Neuronal stem cell (in vitro differentiated cells): ENCODE measurements at regions not wholly inside any gene's neighbourhood (a gene's known extent, or its start where the extent isn't known, plus 50 kb on each side); places are given as distances from the start of the nearest gene placed in this dataset.
A peak's percentile ranks its signal among the peaks of the same experiment; 100 is the strongest.

ENCODE experiments used
- DNase-seq: peaks from one replicate; pipeline ENCODE4 v3.0.0-alpha.2; 2013; ENCODE audit warnings: low spot score
- H2AFZ ChIP-seq: one replicate; pipeline ENCODE4 v1.6.1; 2013; ENCODE audit warnings: mild to moderate bottlenecking, low read length, inconsistent platforms
- H2AK5ac ChIP-seq: 2 replicates; pipeline ENCODE4 v1.6.1; 2013; ENCODE audit warnings: low read depth, mild to moderate bottlenecking, inconsistent platforms, low read length, moderate library complexity, mixed read lengths
- H2BK120ac ChIP-seq: 2 replicates; pipeline ENCODE4 v1.6.1; 2013; ENCODE audit warnings: low read depth, mild to moderate bottlenecking, inconsistent platforms, low read length, moderate library complexity, mixed read lengths
- H2BK12ac ChIP-seq: one replicate; pipeline ENCODE4 v1.6.1; 2013; ENCODE audit warnings: low read length, inconsistent platforms
- H2BK15ac ChIP-seq: 2 replicates; pipeline ENCODE4 v1.6.1; 2013; ENCODE audit warnings: mild to moderate bottlenecking, low read length, inconsistent platforms, mixed read lengths
- H2BK5ac ChIP-seq: one replicate; pipeline ENCODE4 v1.6.1; 2013; ENCODE audit warnings: inconsistent platforms, mild to moderate bottlenecking, low read length, moderate library complexity
- H3K14ac ChIP-seq: one replicate; pipeline ENCODE4 v1.6.1; 2013; ENCODE audit warnings: low read length, inconsistent platforms
- H3K18ac ChIP-seq: 2 replicates; pipeline ENCODE4 v1.6.1; 2013; ENCODE audit warnings: low read length, inconsistent platforms
- H3K23ac ChIP-seq: 2 replicates; pipeline ENCODE4 v1.6.1; 2013; ENCODE audit warnings: low read depth, mild to moderate bottlenecking, mixed read lengths, low read length, inconsistent platforms; ENCODE audit not compliant: poor library complexity
- H3K27ac ChIP-seq: replicated peaks from 3 replicates; pipeline ENCODE4 v1.5.1; 2013; ENCODE audit warnings: low read length, inconsistent platforms
- H3K27me3 ChIP-seq, 3 experiments: 2 replicates each; pipeline ENCODE4 v1.6.1; 2013; ENCODE audit warnings: low read length in 3 of 3, mild to moderate bottlenecking in 2 of 3, inconsistent platforms in 1 of 3, low read depth in 1 of 3, mixed read lengths in 1 of 3, moderate library complexity in 1 of 3; ENCODE audit not compliant: control insufficient read depth in 3 of 3, insufficient read depth in 3 of 3
- H3K36me3 ChIP-seq, 2 donors: replicated peaks in 1 of 2; 2 replicates each; pipeline ENCODE4 v1.6.1; 2013; ENCODE audit warnings: low read length in 2 of 2; ENCODE audit not compliant: control insufficient read depth in 2 of 2, insufficient read depth in 2 of 2
- H3K4ac ChIP-seq: 2 replicates; pipeline ENCODE4 v1.6.1; 2013; ENCODE audit warnings: inconsistent platforms, mild to moderate bottlenecking, low read length, moderate library complexity
- H3K4me1 ChIP-seq, 2 donors: 1 replicate in 1 of 2; 2 replicates in 1 of 2; pipeline ENCODE4 v1.6.1; 2013; ENCODE audit warnings: low read length in 2 of 2, low read depth in 1 of 2; ENCODE audit not compliant: control insufficient read depth in 2 of 2, insufficient read depth in 1 of 2
- H3K4me2 ChIP-seq: one replicate; pipeline ENCODE4 v1.6.1; 2013; ENCODE audit warnings: mild to moderate bottlenecking, low read length, inconsistent platforms; ENCODE audit not compliant: insufficient read depth, poor library complexity, severe bottlenecking
- H3K4me3 ChIP-seq, 2 donors: 2 replicates each; pipeline ENCODE4 v1.5.1; 2013; ENCODE audit warnings: low read length in 2 of 2, mild to moderate bottlenecking in 2 of 2, inconsistent platforms in 1 of 2, moderate library complexity in 1 of 2
- H3K79me1 ChIP-seq: one replicate; pipeline ENCODE4 v1.6.1; 2013; ENCODE audit warnings: low read depth, mild to moderate bottlenecking, inconsistent platforms, low read length, moderate library complexity
- H3K9ac ChIP-seq: one replicate; pipeline ENCODE4 v1.6.1; 2013; ENCODE audit warnings: mild to moderate bottlenecking, low read depth, low read length, inconsistent platforms; ENCODE audit not compliant: poor library complexity
- H3K9me3 ChIP-seq, 2 donors: replicated peaks in 1 of 2; 2 replicates each; pipeline versions ENCODE3 to v1.6.1; 2013; ENCODE audit warnings: low read length in 2 of 2, mild to moderate bottlenecking in 2 of 2, inconsistent platforms in 1 of 2, low read depth in 1 of 2, mixed read lengths in 1 of 2, moderate library complexity in 1 of 2; ENCODE audit not compliant: control insufficient read depth in 2 of 2, insufficient read depth in 1 of 2
- H4K8ac ChIP-seq: one replicate; pipeline ENCODE4 v1.6.1; 2013; ENCODE audit warnings: low read depth, mild to moderate bottlenecking, inconsistent platforms, low read length, moderate library complexity
- H4K91ac ChIP-seq: one replicate; pipeline ENCODE4 v1.6.1; 2013; ENCODE audit warnings: low read length, low read depth, mild to moderate bottlenecking, inconsistent platforms; ENCODE audit not compliant: poor library complexity
- WGBS, 2 donors: extraction: QIAGEN DNeasy Blood & Tissue Kit; methylation state at CpG; one replicate each; pipeline ENCODE4 v1.1.7; 2013; ENCODE audit warnings: missing lambda C conversion rate in 2 of 2, mixed read lengths in 1 of 2; ENCODE audit not compliant: insufficient read length in 2 of 2, insufficient replicate concordance in 1 of 2; ENCODE audit errors: extremely low coverage in 2 of 2; 5-methylcytosine and 5-hydroxymethylcytosine counted together

GRCh38 chr10:25725917-25726716 lies 207.9 kb upstream of the MYO3A start:
- peak; percentile 67 for DNase-seq
- Histone ChIP-seq H3K23ac (no peak overlapping the region), H2AK5ac (no peak overlapping the region), H3K27me3 (no peaks in the 10 kb centered on the region), H3K9me3 (no peaks in the 10 kb centered on the region), H2BK120ac (no peak overlapping the region), H2BK5ac (no peak overlapping the region), H3K18ac (no peak overlapping the region), H3K27ac (no peak overlapping the region), H4K91ac (no peak overlapping the region), H3K9ac (no peak overlapping the region), H3K4me2 (no peak overlapping the region), H3K36me3 (no peaks in the 10 kb centered on the region), H2AFZ (no peak overlapping the region), H3K14ac (no peak overlapping the region), H3K79me1 (no peaks in the 10 kb centered on the region), H3K4me3 (no peak overlapping the region), H3K4me1 (peaks cover 0 to 2% of the 10 kb centered on the region in 2 donors), H3K4ac (no peak overlapping the region), H2BK15ac (no peak overlapping the region), H2BK12ac (no peak overlapping the region), H4K8ac (no peak overlapping the region)
- 85% methylated on average over 1 of the region's 6 CpGs; no CpG with 5 or more reads in 1 of the 2 donors for WGBS, 2 donors

GRCh38 chr10:25738776-25739175 lies 195.3 kb upstream of the MYO3A start:
- H3K4me3 ChIP-seq, result no peak overlapping the region
- H2BK12ac ChIP-seq, result no peak overlapping the region
- H4K8ac ChIP-seq, result no peak overlapping the region
- no peaks in the 10 kb centered on the region for H3K27me3 ChIP-seq
- no peaks in the 10 kb centered on the region for H3K9me3 ChIP-seq
- no peak for DNase-seq
- no peak overlapping the region for H2BK15ac ChIP-seq
- H2BK120ac ChIP-seq, result no peak overlapping the region
- H3K14ac ChIP-seq, result no peak overlapping the region
- no peak overlapping the region for H3K27ac ChIP-seq
- H3K4me1 ChIP-seq, result no peaks in the 10 kb centered on the region
- H2BK5ac ChIP-seq, result no peak overlapping the region
- no peak overlapping the region for H3K9ac ChIP-seq
- no peak overlapping the region for H3K18ac ChIP-seq
- H3K36me3 ChIP-seq, result no peaks in the 10 kb centered on the region
- no peaks in the 10 kb centered on the region for H3K79me1 ChIP-seq
- H4K91ac ChIP-seq, result no peak overlapping the region
- H3K4ac ChIP-seq, result no peak overlapping the region
- WGBS, 2 donors, result no CpG with 5 or more reads among the region's 4 CpGs
- H2AFZ ChIP-seq, result no peak overlapping the region
- no peak overlapping the region for H2AK5ac ChIP-seq
- H3K23ac ChIP-seq, result no peak overlapping the region
- H3K4me2 ChIP-seq, result no peak overlapping the region

DNA sequence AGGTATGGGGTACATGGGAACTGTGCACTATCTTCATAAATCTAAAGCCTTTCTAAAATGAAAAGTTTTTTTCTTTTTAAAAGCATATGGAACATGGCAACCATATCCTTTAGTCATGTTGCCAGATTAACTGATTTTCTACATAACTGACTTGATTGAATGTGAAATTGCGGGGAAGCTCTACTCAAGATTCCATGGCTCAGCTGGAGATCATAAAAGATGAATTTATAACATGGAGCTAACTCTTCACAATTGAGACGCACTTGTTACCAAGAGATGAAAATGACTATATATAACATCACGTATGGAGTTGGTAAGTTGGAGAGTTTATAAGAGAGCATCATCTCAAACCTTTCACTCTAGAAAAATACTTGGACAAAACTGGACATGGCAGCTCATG lies 190.2 kb upstream of the MYO3A start:
- Histone ChIP-seq H3K4me3 (no peak overlapping the region), H2BK120ac (no peak overlapping the region), H3K27me3 (peaks cover 0 to 2% (median 0%) of the 10 kb centered on the region in 3 experiments), H3K4ac (no peak overlapping the region), H3K79me1 (no peaks in the 10 kb centered on the region), H2BK12ac (no peak overlapping the region), H2BK5ac (no peak overlapping the region), H3K14ac (no peak overlapping the region), H3K9ac (no peak overlapping the region), H3K18ac (no peak overlapping the region), H2BK15ac (no peak overlapping the region), H3K36me3 (no peaks in the 10 kb centered on the region), H2AK5ac (no peak overlapping the region), H3K4me1 (peaks cover 0 to 6% of the 10 kb centered on the region in 2 donors), H4K91ac (no peak overlapping the region), H3K9me3 (no peaks in the 10 kb centered on the region), H2AFZ (no peak overlapping the region), H3K4me2 (no peak overlapping the region), H4K8ac (no peak overlapping the region), H3K23ac (no peak overlapping the region), H3K27ac (no peak overlapping the region)
- no peak for DNase-seq
- WGBS, 2 donors, result no CpG with 5 or more reads among the region's 3 CpGs

- H3K14ac ChIP-seq, result no peak overlapping the region
- no peak overlapping the region for H2BK5ac ChIP-seq
- no peak overlapping the region for H3K18ac ChIP-seq
- no peak overlapping the region for H2BK120ac ChIP-seq
- H2BK12ac ChIP-seq, result no peak overlapping the region
- no peaks in the 10 kb centered on the region for H3K9me3 ChIP-seq
- no peak for DNase-seq
- no peak overlapping the region for H3K23ac ChIP-seq
- no peak overlapping the region for H2AFZ ChIP-seq
- peaks cover 0 to 2% (median 0%) of the 10 kb centered on the region in 3 experiments for H3K27me3 ChIP-seq
- no peak overlapping the region for H3K4me3 ChIP-seq
- no peak overlapping the region for H2BK15ac ChIP-seq
- no peak overlapping the region for H4K8ac ChIP-seq
- H3K4me1 ChIP-seq, result peaks cover 0 to 6% of the 10 kb centered on the region in 2 donors
- no peaks in the 10 kb centered on the region for H3K79me1 ChIP-seq
- H3K36me3 ChIP-seq, result no peaks in the 10 kb centered on the region
- H2AK5ac ChIP-seq, result no peak overlapping the region
- no peak overlapping the region for H3K4me2 ChIP-seq
- H3K4ac ChIP-seq, result no peak overlapping the region
- no peak overlapping the region for H4K91ac ChIP-seq
- H3K9ac ChIP-seq, result no peak overlapping the region
- no peak overlapping the region for H3K27ac ChIP-seq
Observed at GRCh38 chr10:25744574-25744973, 189.5 kb upstream of the MYO3A start.
